HTR-8/SVneo (cell line): ENCODE measurements at regions not wholly inside any gene's neighbourhood (a gene's known extent, or its start where the extent isn't known, plus 50 kb on each side); places are given as distances from the start of the nearest gene placed in this dataset.

Experiments
- DNase-seq: peaks from one replicate; pipeline ENCODE4 v3.0.0; 2011; ENCODE audit warnings: low spot score, mixed read lengths; ENCODE audit not compliant: insufficient read length
- FAIRE-seq: peaks from 2 replicates; lab custom pipeline; 2011; peaks lifted over from hg19 to GRCh38; lab: Jason Lieb, UNC

GRCh38 chr4:151961456-151961855 lies 200.6 kb upstream of the GATB start:
- DNase-seq (no peak), FAIRE-seq (no peak)

- FAIRE-seq (no peak), DNase-seq (no peak)
These were observed 199.8 kb upstream of the GATB start for GRCh38 chr4:151960449-151961230.

DNA sequence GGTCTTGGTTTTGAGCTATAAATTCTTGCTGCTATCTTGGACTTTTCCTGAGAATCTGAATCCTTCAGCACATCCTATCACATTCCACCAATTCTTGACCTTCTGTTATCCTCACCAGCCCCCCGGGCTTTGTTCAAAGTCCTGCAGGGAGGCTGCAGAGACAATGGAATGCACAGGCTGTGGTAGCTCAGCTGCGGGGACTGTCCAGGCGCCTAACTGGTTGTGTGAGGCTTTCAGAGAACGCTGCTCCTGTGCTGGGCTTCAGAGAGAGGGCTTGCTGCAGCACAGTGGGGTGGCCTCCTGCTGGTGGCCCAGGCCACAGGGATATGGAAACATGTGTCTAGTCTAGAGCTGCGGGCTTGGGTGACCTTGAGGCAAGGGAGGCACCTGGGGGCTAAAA lies 196.3 kb upstream of the GATB start:
- DNase-seq: peak; percentile 5
- FAIRE-seq: no peak

DNA sequence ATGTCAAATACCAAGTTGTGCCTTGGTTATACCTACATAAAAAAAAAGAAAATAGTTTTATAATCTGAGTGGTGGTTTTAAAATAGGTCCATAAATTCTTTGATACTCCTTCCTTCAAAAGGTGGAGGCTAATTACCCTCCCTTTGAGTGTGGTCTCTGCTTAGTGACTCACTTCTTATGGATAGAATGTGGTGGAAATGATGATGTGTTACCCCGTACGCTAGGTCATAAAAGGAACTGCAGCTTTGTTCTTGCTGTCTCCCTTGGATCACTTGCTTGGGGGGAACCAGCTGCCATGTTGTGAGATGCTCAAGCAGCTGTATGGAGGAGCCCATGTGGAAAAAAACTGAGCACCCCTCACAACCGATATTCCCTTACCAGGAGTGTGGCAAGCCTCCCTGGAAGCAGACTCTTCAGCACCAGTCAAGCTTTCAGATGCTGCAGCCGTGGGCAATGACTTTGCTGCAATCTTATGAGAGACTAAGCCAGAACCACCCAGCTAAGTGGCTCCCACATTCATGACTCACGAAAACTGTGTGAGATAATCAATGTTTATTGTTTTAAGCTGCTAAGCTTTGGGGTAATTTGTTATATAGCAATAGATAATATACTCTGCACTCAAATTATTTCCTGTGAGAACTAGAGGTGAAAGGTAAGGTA lies 195.0 kb upstream of the GATB start:
- FAIRE-seq (no peak), DNase-seq (no peak)

- FAIRE-seq (no peak), DNase-seq (no peak)
These were observed 193.1 kb upstream of the GATB start for GRCh38 chr4:151953795-151954372.

DNA sequence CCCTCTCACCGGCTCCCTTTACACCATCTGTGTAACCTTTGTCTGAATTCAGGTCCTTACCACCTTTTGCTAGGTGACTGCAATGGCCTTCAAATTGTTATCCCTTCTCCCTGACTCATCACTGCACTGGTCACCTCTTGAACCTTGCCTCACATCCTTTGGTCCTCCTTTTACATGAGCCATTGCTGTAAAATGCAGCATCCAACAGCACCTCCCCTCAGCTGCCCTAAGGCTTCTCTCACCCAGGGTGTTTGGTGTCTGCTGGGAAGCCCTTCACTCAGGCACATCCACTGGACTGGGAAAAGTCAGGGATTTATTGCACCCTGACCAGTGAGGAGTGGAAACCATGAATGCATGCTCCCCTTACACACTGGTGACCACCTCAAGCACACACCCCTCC lies 192.5 kb upstream of the GATB start:
- no peak for FAIRE-seq
- DNase-seq: no peak

GRCh38 chr4:151952711-151953254 lies 192.0 kb upstream of the GATB start:
- DNase-seq: no peak
- FAIRE-seq: no peak

- FAIRE-seq (no peak), DNase-seq (no peak)
These were observed 191.3 kb upstream of the GATB start for GRCh38 chr4:151952137-151952536.

DNA sequence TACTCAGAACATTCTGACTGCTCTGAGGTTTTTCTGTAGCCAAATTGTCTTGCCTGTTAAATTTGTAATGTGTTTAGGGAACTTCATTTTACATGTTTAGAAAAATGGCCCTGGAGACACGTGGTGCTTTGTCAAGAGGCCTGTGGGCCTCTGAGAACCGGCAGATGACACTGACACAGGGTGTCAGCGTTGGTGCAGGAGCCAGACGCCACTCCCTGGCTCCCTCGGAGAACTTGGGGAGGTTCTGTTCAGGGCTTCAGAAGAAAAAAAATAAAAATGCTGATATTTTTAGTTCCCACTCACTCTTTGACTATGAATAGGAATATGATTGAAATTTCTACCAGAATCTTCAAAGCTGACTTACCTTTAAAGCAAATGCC lies 190.9 kb upstream of the GATB start:
- DNase-seq (no peak), FAIRE-seq (no peak)

DNA sequence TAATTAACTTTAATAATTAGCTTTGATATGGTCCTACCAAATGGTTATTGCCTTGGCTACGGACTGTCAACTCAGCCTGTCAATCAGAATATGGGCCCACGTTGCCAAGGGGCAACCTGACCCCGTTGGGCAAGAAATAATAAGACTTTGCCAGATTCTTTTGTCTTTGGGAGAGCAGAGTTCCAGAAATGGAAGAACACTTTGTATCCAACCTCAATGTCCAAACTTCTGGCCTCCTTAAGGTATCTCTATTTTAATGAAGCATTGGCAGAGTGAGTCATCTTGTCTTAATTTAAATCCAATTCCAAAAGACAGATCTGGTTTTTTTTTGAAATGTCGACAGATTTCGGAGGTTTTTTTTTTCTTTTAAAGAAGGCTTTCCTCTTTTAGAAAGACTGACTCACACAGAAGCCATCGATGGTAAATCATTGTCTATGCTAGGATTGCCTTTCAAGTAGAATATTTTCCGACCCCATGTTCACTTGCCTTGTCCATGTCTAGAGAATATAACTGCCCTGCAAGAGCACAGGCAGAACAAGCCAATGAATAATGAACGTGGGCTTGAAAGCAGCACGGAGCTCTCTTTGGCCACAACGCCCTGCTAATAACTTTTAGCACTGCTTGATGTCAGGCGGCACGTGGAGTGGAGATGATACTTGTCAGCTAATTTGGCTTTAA lies 190.3 kb upstream of the GATB start:
- no peak for FAIRE-seq
- no peak for DNase-seq

- FAIRE-seq: no peak
- DNase-seq: no peak
These were observed 187.7 kb upstream of the GATB start for GRCh38 chr4:151948351-151949016.

- FAIRE-seq (no peak), DNase-seq (no peak)
These were observed 185.9 kb upstream of the GATB start for GRCh38 chr4:151946718-151947117.

- DNase-seq: no peak
- FAIRE-seq: no peak
These were observed 182.2 kb upstream of the GATB start for GRCh38 chr4:151942971-151943370.

- DNase-seq (no peak), FAIRE-seq (no peak)
These were observed 180.3 kb upstream of the GATB start for GRCh38 chr4:151940926-151941617.

- DNase-seq (no peak), FAIRE-seq (no peak)
These were observed 179.5 kb upstream of the GATB start for GRCh38 chr4:151940291-151940690.

GRCh38 chr4:151939670-151940069 lies 178.9 kb upstream of the GATB start:
- FAIRE-seq: no peak
- no peak for DNase-seq

- DNase-seq (no peak), FAIRE-seq (no peak)
These were observed 174.6 kb upstream of the GATB start for GRCh38 chr4:151935411-151935810.

- DNase-seq: no peak
- FAIRE-seq: no peak
These were observed 174.0 kb upstream of the GATB start for GRCh38 chr4:151934766-151935165.

DNA sequence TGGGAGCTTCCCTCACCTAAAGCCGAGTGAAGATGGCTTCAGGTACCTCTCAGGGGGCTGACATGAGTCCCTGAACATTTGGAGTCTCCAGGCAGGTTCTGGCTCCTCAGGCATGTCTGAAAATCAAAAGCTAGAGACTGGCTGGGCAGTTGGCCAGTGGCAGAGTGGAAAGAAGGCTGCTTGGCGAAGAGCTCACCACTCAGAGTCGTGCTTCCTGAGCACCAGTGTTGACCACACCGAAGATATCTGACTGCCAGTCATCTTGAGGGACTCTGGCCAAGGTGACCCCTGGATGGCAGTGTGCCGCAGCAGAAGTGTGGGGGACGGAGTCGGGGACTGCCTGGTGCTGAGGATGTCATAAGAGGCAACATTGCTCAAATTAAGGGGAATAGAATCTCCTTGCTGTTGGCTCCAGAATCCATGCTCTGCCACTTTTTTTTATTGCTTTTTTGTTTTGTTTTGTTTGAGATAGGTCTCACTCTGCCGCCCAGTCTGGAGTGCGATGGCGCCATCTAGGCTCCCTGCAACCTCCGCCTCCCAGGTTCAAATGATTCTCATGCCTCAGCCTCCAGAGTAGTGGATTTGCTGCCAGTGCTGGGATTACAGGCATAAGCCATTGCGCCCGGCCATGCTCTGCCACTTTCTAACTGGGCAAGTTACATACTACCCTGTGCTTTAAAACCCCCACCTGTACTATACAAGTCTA lies 172.5 kb upstream of the GATB start:
- no peak for DNase-seq
- no peak for FAIRE-seq
